Psoas muscle (tissue), 7 donors: ENCODE measurements at regions not wholly inside any gene's neighbourhood (a gene's known extent, or its start where the extent isn't known, plus 50 kb on each side); places are given as distances from the start of the nearest gene placed in this dataset.

Experiments
- ATAC-seq, 4 donors: fragments of 200-7000 bp; cut with Tn5 transposase; one replicate each; pipeline ENCODE4 v1.9.1; 2020; ENCODE audit warnings: moderate library complexity in 3 of 4, mild to moderate bottlenecking in 2 of 4
- DNase-seq, 2 donors: peaks; one replicate each; pipeline ENCODE4 v3.0.0-alpha.2; 2020
- H3K27ac ChIP-seq: fragments of 200-600 bp; one replicate; pipeline ENCODE4 v1.8.0; 2022
- H3K27me3 ChIP-seq, 3 donors: fragments of 200-600 bp in 1 of 3; one replicate each; pipeline versions ENCODE4 v1.6.1 to v1.8.0; 2013 to 2022; ENCODE audit warnings: low read length in 2 of 3, mild to moderate bottlenecking in 2 of 3, moderate library complexity in 1 of 3; ENCODE audit not compliant: insufficient read depth in 3 of 3
- H3K36me3 ChIP-seq, 2 donors: fragments of 200-600 bp in 1 of 2; one replicate each; pipeline versions ENCODE4 v1.6.1 to v1.8.0; 2013 to 2022; ENCODE audit warnings: low read depth in 1 of 2, mild to moderate bottlenecking in 1 of 2, moderate library complexity in 1 of 2; ENCODE audit not compliant: insufficient read depth in 1 of 2
- H3K4me1 ChIP-seq: fragments of 200-600 bp; one replicate; pipeline ENCODE4 v1.8.0; 2022
- H3K4me3 ChIP-seq: fragments of 200-600 bp; one replicate; pipeline ENCODE4 v1.8.0; 2022; ENCODE audit warnings: mild to moderate bottlenecking
- H3K9me3 ChIP-seq: fragments of 200-600 bp; one replicate; pipeline ENCODE4 v1.8.0; 2022
- CTCF ChIP-seq: fragments of 200-600 bp; IDR thresholded peaks from one replicate; pipeline ENCODE4 v1.8.0; 2022; ENCODE audit warnings: antibody characterized with exemption
- WGBS, 3 donors: extraction: QIAGEN DNeasy Blood & Tissue Kit; methylation state at CpG; one replicate each; pipeline versions ENCODE4 v1.1.6 to v1.1.7; 2013; 5-methylcytosine and 5-hydroxymethylcytosine counted together
- intact Hi-C, 2 donors: fragments of 100-400 bp; cut with DNase I; formaldehyde crosslinking; loops; one replicate each; pipeline versions ENCODE4 v1.11.0 to v1.14.2; 2022
- donor health status: healthy with polysubstance abuse.
- donor health status: DM: no; HTN: no; CAD: no; lungs with moderate emphysema.
- donor health status: Bipolar disorder and iron deficiency.
- donor health status: healthy.
- donor health status: DM: yes; HTN: yes; CAD: no.
- donor health status: DM: no; HTN: no; CAD: no.
- donor health status: DM: yes; HTN: yes; CAD: no.

- DNase-seq (no peak), ATAC-seq (no peak)
- Histone ChIP-seq H3K27ac (no peak overlapping the region), H3K9me3 (no peaks in the 10 kb centered on the region), H3K4me1 (no peaks in the 10 kb centered on the region), H3K4me3 (no peak overlapping the region), H3K36me3 (no peaks in the 10 kb centered on the region), H3K27me3 (no peaks in the 10 kb centered on the region)
- TF ChIP-seq CTCF: no peak
- intact Hi-C loops: no loop called here
- 58 to 69% (median 65%) methylated on average over 7 of the region's 7 CpGs for WGBS, 3 donors
Measured at GRCh38 chr5:125970631-125971307, 452.4 kb upstream of the GRAMD2B start.

GRCh38 chr5:125972706-125973105 lies 450.5 kb upstream of the GRAMD2B start:
- H3K27ac ChIP-seq: no peak overlapping the region
- DNase-seq (no peak), ATAC-seq (no peak)
- no peaks in the 10 kb centered on the region for H3K9me3 ChIP-seq
- H3K27me3 ChIP-seq: no peaks in the 10 kb centered on the region
- intact Hi-C loops: no loop called here
- no peak for TF ChIP-seq CTCF
- no peaks in the 10 kb centered on the region for H3K36me3 ChIP-seq
- no peaks in the 10 kb centered on the region for H3K4me1 ChIP-seq
- no peak overlapping the region for H3K4me3 ChIP-seq
- 53 to 86% (median 85%) methylated on average over 3 of the region's 3 CpGs for WGBS, 3 donors

- Histone ChIP-seq H3K27me3 (no peaks in the 10 kb centered on the region), H3K4me1 (no peaks in the 10 kb centered on the region), H3K9me3 (no peaks in the 10 kb centered on the region), H3K4me3 (no peak overlapping the region), H3K36me3 (no peaks in the 10 kb centered on the region), H3K27ac (no peak overlapping the region)
- ATAC-seq: no peak
- no peak for DNase-seq
- WGBS, 3 donors: 62 to 74% (median 73%) methylated on average over 3 of the region's 3 CpGs
- intact Hi-C loops: no loop called here
- no peak for TF ChIP-seq CTCF
Measured at GRCh38 chr5:125974679-125975078, 448.5 kb upstream of the GRAMD2B start.

- no peaks in the 10 kb centered on the region for H3K36me3 ChIP-seq
- WGBS, 3 donors: 67 to 81% (median 71%) methylated on average over 2 of the region's 2 CpGs
- no peaks in the 10 kb centered on the region for H3K4me1 ChIP-seq
- TF ChIP-seq CTCF: no peak
- no peaks in the 10 kb centered on the region for H3K27me3 ChIP-seq
- intact Hi-C loops: no loop called here
- no peaks in the 10 kb centered on the region for H3K9me3 ChIP-seq
- H3K27ac ChIP-seq: no peak overlapping the region
- DNase-seq (no peak), ATAC-seq (no peak)
- H3K4me3 ChIP-seq: no peak overlapping the region
Measured at GRCh38 chr5:125976421-125977000, 446.7 kb upstream of the GRAMD2B start.

- no peak for ATAC-seq
- no peak for TF ChIP-seq CTCF
- Histone ChIP-seq H3K4me3 (no peak overlapping the region), H3K4me1 (no peaks in the 10 kb centered on the region), H3K27ac (no peak overlapping the region), H3K36me3 (no peaks in the 10 kb centered on the region), H3K9me3 (no peaks in the 10 kb centered on the region), H3K27me3 (no peaks in the 10 kb centered on the region)
- DNase-seq: no peak
- 85 to 92% (median 90%) methylated on average over 3 of the region's 3 CpGs for WGBS, 3 donors
- intact Hi-C loops: no loop called here
Measured at GRCh38 chr5:125978015-125978414, 445.2 kb upstream of the GRAMD2B start.
